HG03565 (cell line): ENCODE measurements at regions not wholly inside any gene's neighbourhood (a gene's known extent, or its start where the extent isn't known, plus 50 kb on each side); places are given as distances from the start of the nearest gene placed in this dataset.
"Not testable (repeated sequence)": the region's sequence is repeated elsewhere in the genome, so short reads cannot be mapped to it uniquely, and the experiment has no call there.

Experiments used
- ATAC-seq: cut with Tn5 transposase; IDR thresholded peaks from one replicate; pipeline ENCODE4 v1.9.1; 2021; ENCODE audit warnings: mild to moderate bottlenecking, moderate library complexity; ENCODE audit not compliant: unreplicated experiment

DNA sequence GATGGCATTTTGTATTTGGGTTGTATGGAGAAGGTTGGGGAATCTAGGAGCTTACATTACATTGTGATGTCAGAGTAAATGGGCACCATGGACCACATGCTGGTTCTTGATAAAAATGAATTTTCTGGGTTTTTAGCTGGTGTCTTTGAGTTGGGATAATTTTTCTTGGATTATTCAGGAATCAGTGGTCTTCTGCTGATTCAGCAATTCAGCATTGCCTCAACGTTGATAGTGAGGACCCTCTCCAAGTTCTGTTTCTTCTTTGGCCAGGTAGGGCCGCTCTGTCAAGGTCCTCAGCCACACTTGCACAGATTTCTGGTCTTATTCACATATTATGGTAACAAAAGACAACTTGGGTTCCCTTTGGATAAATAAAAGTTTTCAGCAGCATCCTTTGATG, 312.0 kb upstream of the TPK1 start:
- no peak for ATAC-seq

DNA sequence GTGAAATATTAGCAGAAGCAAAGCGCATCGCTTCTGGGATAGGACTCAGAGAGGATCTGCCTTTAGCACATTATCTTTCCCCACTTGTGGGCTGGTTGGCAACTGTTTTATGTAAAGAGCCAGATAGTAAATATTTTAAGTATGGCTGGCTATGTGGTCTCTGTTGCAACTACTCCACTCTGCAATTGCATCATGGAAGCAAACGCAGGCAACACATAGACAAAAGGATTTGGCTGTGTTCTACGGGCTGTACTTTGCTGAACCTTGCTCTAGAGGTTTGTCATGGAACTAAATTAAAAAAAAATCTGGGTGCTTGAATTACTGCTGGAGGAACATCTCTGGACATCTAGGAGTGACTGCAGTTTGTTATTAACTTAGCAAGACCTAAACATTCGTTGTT, 307.8 kb upstream of the TPK1 start:
- no peak for ATAC-seq

DNA sequence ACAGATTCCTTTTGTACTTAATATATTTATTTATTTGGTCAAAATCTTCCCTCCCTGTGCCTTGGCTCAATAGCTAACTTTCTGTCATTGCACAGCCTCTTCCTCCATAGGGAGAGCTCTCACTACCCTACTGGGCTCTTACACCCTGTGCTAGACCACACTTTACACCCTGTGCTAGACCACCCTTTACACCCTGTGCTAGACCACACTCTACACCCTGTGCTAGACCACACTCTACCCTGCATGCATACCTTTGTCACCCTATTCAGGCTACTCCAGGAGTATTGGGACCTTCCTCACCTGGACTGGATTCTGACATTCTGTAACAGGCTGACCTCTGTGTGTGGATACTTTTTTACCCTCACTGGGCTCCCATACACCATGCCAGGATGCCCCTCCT, 298.5 kb upstream of the TPK1 start:
- no peak for ATAC-seq

DNA sequence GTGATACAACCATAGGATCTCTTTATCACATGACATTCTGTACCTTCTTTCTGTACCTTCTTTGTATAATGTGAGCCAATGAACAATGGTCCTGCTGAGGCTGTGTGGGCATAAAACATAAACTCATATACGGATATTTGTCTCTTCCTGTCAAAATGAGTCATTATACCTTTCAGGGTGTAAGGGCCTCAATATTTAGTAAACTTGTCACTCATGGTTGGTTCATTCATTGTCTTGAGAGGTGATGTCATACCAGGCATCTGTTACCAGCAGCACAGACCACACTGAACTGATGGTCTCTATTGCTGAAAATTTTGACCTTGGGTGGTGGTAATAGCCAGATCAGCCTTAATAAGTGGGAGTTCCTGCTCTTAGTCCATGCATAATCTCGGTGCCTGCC, 287.6 kb upstream of the TPK1 start:
- peak; percentile 60 for ATAC-seq

DNA sequence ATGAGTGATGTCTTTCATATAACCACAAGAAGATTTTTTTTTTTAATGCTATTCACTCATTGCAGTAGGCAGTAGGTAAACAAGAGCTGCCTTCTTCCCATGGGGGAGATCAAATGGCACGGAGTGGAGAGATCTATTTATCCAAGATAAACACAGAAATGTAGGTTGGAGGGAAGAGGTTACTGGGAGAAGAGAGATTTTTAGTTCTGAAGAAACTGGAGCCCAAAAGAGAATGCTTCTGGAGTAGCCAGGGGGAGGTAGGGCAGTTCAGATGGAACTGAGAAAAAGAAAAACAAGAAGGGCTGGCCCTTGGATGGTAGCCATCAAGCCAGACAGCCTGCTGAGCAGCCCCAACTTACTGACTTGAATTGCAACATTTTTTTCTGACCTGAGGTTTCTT, 270.1 kb upstream of the TPK1 start:
- no peak for ATAC-seq

DNA sequence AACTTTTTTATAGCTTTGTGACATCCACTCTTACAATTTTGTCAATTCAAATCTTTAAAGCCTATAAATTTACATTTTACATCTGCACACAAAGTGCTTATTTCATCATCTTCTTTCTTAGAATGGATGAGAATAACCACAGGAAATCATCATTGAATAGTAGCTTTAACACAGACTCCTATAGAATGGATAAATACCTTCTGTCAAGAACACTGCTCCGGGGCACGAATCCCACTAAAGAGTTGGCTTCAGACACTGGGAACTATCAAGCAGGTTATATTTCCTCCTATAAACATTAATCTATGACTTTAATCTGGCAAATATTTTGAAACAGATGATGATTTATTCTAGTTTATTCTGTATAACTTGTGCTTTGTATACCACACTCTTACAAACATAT, 269.7 kb upstream of the TPK1 start:
- ATAC-seq, result no peak

DNA sequence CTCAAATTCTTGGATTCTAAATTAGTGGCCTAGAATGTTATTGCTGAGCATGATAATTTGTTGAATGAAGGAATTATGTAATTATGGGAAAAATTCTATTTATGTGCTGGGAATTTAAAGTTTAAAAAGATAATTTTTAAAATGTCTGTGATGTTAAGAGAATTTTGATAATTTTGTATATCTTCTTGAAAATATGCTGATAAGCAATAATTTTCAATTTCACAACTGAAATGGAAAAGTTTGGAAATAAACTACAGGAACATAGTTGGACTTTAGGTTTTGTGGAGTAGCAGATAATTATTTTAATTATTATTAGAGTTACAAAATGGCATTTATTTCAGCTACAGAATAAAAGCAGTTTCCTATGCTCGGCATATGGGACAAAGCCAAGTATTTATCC, 268.5 kb upstream of the TPK1 start:
- no peak for ATAC-seq

DNA sequence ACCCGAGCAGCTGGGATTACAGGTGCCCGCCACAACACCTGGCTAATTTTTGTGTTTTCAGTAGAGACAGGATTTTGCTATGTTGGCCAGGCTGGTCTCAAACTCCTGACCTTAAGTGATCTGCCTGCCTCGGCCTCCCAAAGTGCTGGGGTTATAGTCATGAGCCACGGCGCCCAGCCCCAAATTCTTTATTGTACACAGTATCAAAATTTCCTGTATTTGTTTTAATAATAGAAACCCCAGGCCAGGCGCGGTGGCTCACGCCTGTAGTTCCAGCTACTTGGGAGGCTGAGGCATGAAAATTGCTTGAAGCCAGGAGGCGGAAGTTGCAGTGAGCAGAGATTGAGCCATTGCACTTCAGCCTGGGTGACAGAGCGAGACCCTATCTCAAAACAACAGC, 266.3 kb upstream of the TPK1 start:
- not testable (repeated sequence) for ATAC-seq

DNA sequence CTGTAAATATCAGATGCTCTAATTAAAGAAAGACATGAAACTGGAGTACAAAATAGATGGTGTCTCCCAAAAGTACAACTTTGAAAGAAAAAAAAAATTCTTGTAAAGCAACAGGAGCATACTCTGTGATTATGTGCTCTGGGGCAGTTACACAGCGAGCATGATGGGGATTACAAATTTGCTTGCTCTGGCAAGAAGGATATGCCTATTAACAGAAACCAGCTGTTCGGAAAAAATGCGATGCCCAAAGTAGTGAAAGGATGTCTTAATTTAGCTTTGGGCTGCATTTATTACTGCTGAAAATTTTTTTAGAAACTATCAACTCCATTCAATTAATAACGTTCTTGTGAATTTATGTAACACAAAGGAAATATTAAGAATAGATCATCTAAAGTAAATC, 256.9 kb upstream of the TPK1 start:
- ATAC-seq, result no peak

DNA sequence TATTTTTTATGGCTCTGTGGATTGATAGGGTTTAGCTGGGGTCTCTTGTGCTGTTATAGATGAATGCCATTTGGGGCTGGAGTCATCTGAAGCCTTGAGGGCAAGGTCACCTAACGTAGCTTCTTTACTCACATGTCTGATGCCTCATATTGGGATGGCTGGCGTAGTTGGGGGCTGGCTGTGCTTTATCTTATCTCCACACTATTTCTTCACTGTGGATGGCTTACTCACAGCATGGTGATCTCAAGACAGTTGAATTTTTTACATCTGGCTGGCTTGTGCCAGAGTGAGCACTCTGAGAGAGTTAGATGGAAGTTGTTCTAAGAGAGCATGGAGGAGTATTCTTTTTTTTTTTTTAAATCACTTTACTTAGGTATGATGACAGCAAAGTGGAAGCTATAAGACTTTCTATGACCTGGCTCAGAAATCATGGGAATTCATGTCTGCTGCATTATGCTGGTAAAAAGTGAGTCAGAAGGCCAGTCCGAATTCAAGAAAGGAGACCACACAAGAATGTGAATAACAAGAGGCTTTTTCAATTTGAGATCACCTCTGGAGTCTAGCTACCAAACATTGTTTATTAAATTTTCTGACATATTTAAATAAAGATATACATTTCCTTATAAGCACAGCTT, 252.4 kb upstream of the TPK1 start:
- no peak for ATAC-seq

DNA sequence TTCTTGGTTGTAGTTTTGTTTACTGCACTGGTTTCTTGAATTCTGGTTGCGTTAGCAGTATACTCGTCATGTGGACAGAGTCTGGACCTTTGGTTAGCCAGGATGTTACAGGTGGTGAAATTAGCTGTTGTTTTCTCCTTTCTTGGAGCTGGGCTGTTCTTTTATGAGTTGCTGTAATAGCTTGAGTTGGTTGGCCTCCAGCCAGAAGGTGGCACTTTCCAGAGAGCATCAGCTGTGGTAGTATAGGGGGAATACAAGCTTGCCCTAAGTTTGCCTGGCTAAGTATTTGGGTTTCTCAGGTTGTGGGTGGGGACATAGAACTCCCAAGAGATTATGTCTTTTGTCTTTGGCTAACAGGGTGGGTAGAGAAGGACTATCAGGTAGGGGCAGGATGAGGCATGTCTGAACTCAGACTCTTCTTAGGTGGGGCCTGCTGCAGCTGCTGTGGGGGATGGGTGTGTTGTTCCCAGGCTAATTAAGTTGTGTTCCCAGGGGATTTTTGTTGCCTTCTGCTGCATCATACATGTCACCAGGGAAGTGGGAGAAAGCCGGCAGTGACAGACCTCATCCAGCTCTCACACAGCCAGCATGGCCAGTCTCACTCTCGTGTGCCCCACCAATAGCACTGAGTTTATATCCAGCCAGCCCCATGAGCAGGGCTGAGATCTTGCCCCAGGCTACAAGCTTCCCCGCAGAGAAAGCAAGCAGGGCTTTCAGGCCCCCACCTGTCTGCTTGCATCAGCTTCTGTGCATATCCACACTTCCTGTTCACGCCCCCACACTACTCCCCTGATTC, 246.7 kb upstream of the TPK1 start:
- ATAC-seq, result peak; percentile 42

DNA sequence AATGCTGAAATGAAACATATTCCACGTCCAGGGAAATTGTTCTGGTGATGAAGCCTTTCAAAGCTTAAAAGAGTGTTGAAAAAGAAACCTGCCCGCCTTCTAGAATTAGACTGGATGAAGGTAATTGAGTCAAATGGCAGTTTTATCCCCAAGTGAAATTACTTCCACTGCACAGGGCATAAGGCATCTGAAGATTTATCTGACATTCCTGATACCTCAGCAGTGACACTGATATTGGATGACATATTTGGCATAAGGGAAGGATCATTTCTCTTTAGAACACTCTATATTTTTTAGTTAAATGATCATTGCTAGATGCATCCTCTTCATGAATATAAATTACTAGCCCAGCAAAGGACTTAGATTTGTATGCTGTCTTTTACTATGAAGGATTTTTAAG, 229.6 kb upstream of the TPK1 start:
- ATAC-seq, result no peak

DNA sequence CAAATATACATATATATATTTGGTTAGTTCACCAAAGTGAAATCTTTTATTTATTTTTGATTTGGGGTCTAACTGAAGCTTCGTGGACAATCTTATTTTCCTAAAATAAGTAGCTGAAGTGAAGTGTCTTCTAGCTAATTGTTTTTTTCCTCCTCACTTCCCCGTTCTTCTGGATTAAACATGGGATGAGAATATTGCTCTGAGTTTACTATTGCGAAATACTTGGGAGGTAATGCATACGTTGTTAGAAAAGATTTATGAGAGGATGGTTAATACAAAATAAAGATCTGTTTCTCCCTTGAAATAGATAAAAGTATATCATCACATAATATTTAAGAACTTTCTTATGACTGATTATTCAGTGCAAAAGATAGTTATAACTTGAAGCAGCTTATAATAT, 228.3 kb upstream of the TPK1 start:
- no peak for ATAC-seq

DNA sequence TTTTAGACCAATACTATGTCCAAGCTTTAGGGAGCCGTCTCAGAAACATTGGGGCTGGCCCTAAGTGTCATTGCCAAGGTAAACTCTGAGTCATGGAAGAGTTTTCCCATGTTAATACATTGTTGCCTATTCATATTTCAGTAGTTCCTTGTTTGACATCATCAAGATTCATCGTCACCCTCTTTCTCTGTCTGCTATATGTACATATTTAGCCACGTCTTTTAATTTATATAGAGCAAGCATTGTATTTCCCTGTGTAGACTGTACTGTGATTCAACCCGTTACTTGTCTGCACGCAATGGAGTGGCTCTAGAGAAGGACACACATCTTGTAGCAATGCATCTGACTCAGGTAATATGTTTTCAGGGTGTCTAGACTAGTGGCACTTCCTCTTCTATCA, 217.9 kb upstream of the TPK1 start:
- ATAC-seq, result no peak

DNA sequence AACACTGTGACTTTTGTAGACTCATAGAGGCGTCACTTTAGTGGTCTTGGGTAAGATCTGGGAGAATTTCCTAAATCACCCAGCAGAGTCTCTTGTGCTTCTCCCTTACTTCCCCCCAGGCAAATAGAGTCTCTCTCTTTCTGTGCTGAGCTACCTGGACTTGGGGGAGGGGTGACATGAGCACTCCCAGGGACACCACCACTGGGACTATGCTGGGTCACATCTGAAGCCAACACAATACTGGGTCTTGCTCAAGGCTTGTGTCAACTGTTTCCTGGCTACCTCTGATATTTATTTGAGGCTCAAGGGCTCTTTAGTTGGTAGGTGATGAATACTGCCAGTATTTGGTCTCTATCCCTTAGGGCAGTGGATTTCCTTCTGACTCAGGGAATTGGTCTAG, 214.6 kb upstream of the TPK1 start:
- ATAC-seq, result no peak

DNA sequence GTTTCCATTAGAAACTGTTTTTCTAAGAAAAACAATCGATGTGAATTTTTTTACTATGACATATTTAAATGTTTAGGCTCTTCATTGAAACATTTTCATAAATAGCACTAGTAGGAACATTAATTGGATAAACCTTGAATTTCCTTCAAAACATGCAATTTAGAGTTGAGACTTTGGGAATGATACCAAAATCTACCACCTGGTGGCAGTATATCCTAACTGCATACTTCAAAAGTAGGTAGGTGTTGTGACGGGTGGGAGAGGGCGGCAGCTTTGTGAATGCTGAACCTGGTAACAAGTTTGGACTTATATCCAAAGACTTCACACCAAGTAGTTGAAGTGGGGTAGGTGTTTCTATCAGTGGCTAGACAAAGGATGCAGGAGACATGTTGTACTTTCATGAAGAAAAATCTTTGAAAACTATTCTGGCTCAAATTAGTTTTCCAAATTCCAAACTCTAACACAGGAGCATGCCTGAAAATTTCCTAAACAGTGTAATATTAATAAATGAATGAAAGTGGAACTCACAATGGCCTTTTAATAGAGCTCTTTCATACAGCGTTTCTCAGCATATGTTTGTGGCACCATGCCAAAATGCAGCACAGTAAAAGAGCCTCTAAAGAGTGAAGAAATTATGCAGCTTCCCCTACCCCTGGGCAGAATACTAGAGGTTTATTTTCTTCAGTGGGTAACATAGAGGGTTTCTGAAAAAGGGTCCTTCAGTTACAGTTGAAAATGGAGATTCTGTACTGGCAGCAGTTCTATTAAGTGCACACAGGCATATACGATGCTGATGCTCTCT, 201.0 kb upstream of the TPK1 start:
- ATAC-seq, result peak; percentile 94

DNA sequence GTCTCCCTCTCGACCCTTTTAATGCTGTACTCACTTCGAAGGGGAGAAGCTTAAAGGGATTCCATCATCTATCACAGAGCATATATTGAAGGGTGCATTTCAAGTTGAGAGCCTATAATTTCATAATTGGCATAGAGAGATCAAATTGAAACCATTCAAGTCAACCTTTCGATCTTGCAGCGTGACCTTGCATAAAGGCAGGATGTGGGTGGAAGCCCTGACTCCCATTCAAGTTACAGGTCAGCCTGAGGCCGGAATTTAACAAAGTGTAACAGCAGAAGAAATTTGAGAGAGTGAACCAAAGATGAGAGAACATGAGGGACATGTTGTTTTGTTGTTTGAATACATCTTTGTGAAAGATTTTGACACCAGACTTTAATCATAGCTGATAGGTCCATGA, 195.3 kb upstream of the TPK1 start:
- no peak for ATAC-seq

DNA sequence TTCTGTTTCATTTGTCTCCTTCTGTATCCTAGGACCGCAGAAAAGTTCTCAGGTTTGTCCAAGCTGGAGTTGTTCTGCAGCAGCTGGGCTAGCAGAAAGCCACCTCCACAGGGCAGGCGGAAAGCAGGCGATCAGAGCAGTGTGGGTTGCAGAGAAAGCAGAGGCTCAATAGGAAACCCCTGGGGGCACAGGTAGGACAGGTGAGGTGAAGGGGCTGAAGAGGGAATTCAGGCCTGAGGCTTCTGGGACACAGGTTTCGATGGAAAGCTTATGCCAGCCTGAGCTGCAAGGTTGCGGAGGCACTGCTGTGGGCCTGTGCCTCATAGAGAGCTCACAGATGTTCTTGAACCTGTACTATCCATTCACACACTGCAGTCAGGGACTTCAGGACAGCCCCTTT, 194.9 kb upstream of the TPK1 start:
- ATAC-seq, result no peak

DNA sequence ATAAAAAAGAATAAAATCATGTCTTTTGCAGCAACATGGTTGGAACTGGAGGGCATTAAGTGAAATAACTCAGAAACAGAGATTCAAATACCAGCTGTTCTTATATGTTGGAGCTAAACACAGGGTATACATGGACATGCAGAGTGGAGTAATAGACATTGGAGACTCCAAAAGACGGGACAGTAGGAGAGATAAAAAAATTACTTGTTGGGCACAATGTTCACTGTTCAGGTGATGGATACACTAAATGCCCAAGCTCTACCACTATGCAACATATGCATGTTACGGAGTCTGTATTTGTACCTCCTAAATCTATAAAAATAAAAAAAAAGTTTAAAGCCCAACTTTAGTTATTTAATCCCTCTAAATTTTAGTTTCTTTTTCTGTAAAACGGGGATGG, 184.6 kb upstream of the TPK1 start:
- ATAC-seq, result no peak

DNA sequence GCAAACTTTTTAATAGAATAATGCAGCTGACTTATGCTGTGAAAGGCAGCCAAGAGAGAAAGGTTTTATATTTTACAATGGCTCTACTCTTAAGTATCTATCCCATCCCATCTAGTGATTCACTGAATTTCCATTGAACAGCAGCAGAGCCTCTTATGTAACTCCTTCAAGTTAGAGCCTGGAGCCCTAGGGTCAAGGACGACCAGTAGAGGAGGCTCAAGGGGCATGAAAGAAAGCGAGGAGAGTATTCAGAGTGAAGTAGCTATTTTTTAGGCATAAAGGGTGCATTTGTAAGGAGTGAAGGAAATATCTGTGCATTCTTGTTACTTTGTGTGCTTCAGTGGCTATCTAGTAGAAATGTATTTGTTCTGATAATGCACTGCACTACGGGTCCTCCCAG, 180.2 kb upstream of the TPK1 start:
- no peak for ATAC-seq

DNA sequence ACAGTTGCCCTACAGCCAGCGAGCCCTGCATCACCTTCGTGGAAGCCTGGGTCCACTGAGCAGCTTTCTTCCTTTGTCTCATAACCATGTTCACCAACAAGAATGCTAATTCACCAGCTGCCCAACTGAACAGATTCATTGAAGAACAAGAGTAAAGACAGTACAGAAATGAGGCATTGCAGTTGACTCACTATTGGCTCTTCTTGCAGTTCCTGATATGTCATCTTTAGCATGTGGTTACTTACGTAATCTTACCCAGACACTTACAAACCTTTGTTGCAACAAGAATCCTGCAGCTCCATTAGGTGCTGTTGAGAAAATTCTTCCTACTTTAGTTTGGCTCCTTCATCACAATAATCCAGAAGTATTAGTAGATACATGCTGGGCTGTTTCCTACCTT, 174.0 kb upstream of the TPK1 start:
- no peak for ATAC-seq

DNA sequence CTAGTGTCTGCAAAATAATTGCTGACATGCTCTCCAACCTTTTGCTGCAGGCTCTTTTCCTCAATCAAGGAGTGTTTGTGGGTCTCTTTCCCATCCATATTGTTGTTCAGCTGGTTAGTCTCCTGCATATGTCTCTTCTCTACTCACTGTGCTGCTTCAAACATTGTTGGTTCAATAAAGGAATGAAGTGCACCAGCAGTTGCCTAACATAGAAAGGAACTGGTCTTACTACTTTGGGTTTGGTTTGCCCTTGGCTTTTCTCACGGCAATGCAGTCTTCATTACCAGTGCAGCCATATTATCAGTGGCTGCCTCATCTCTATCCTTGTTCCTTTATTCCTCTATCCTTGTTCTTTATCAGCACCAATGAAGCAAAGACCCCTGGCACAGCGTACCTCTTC, 169.7 kb upstream of the TPK1 start:
- no peak for ATAC-seq
